ENCODE measurements at regions not wholly inside any gene's neighbourhood (a gene's known extent, or its start where the extent isn't known, plus 50 kb on each side); places are given as distances from the start of the nearest gene placed in this dataset.

DNA sequence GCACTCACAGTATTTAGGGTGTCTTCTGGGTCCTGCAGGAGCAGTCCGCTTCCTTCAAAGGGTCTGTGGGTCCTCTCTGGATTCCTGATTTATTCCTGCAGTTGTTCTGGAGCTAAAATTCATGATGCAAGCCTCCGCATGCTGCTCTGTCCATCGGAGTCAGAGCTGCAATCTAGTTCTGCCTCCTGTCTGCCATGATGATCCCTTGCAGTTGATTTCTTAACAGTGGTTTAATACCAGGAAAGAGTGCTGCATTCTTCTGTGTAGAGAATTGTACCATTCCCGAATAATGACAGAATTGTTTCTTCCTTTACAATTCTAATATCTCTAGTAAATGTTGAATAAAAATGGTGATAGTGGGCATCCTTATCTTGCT lies 72.0 kb upstream of the B3GAT2 start:
- H3K27ac ChIP-seq = no peak overlapping the region
- intact Hi-C loops (cut with DNase I) = no loop called here
- no peaks in the 10 kb centered on the region for H3K27me3 ChIP-seq
- WGBS, 2 donors = 79 to 84% methylated on average over 3 of the region's 4 CpGs
- H3K4me3 ChIP-seq = no peak overlapping the region
- ATAC-seq = no peak
- no peaks in the 10 kb centered on the region for H3K36me3 ChIP-seq (replicated peaks in 1 of 2; ENCODE audit: insufficient read depth in 1 of 2, low read depth in 2 of 2)
- H3K4me1 ChIP-seq = no peaks in the 10 kb centered on the region
- no peaks in the 10 kb centered on the region for H3K9me3 ChIP-seq
- DNase-seq = no peak
- TF ChIP-seq POLR2A (IDR thresholded peaks at IDR 0.05) (no peak), CTCF (IDR thresholded peaks at IDR 0.05) (no peak)

GRCh38 chr6:71029555-71029954 lies 72.7 kb upstream of the B3GAT2 start:
- ATAC-seq (no peak), DNase-seq (no peak)
- H3K27ac ChIP-seq = no peak overlapping the region
- H3K4me3 ChIP-seq = no peak overlapping the region
- H3K36me3 ChIP-seq (replicated peaks in 1 of 2; ENCODE audit: insufficient read depth in 1 of 2, low read depth in 2 of 2) = no peaks in the 10 kb centered on the region
- TF ChIP-seq POLR2A (IDR thresholded peaks at IDR 0.05) = no peak
- TF ChIP-seq CTCF (IDR thresholded peaks at IDR 0.05) = no peak
- intact Hi-C loops (cut with DNase I) = no loop called here
- no peaks in the 10 kb centered on the region for H3K4me1 ChIP-seq
- H3K27me3 ChIP-seq = no peaks in the 10 kb centered on the region
- H3K9me3 ChIP-seq = no peaks in the 10 kb centered on the region

- 6 to 13% methylated on average over 4 of the region's 4 CpGs for WGBS, 2 donors
- Histone ChIP-seq H3K4me3 (no peak overlapping the region), H3K27me3 (no peaks in the 10 kb centered on the region), H3K9me3 (no peaks in the 10 kb centered on the region), H3K27ac (no peak overlapping the region), H3K36me3 (replicated peaks in 1 of 2; ENCODE audit: insufficient read depth in 1 of 2, low read depth in 2 of 2) (no peaks in the 10 kb centered on the region), H3K4me1 (no peaks in the 10 kb centered on the region)
- TF ChIP-seq POLR2A (IDR thresholded peaks at IDR 0.05) = no peak
- no peak for TF ChIP-seq CTCF (IDR thresholded peaks at IDR 0.05)
- ATAC-seq (peak; percentile 38), DNase-seq (peak in 2 of 4 donors; percentile 16 to 39)
- intact Hi-C loops (cut with DNase I) = no loop called here
These were observed 75.1 kb upstream of the B3GAT2 start for GRCh38 chr6:71031912-71032311.

DNA sequence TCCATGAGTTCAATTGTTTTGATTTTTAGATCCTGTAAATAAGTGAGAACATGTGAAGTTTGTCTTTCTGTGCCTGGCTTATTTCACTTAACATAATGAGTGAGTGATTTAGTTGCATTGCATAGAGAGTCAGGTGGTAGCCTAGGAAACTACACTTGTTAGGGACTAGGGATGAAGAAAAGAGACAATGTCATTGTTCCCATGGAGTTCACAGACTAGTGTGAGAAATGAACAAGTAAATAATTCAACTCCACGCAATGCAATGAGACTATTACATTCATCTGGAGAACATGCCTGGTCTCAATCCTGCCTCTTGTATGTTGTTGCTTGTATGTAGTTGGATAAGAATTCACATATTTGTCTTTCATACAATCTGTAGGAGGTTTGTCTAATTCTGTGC lies 76.3 kb upstream of the B3GAT2 start:
- no peaks in the 10 kb centered on the region for H3K4me1 ChIP-seq
- no peak overlapping the region for H3K4me3 ChIP-seq
- intact Hi-C loops (cut with DNase I) = no loop called here
- no peak for DNase-seq
- no peaks in the 10 kb centered on the region for H3K27me3 ChIP-seq
- WGBS, 2 donors = 78 to 93% methylated on average over 1 of the region's 1 CpG
- no peak overlapping the region for H3K27ac ChIP-seq
- H3K36me3 ChIP-seq (replicated peaks in 1 of 2; ENCODE audit: insufficient read depth in 1 of 2, low read depth in 2 of 2) = no peaks in the 10 kb centered on the region
- ATAC-seq = no peak
- H3K9me3 ChIP-seq = no peaks in the 10 kb centered on the region
- TF ChIP-seq CTCF (IDR thresholded peaks at IDR 0.05) = no peak
- TF ChIP-seq POLR2A (IDR thresholded peaks at IDR 0.05) = no peak

GRCh38 chr6:71033890-71034289 lies 77.0 kb upstream of the B3GAT2 start:
- no peak for ATAC-seq
- no peaks in the 10 kb centered on the region for H3K9me3 ChIP-seq
- no peaks in the 10 kb centered on the region for H3K27me3 ChIP-seq
- DNase-seq = no peak
- H3K4me1 ChIP-seq = no peaks in the 10 kb centered on the region
- H3K4me3 ChIP-seq = no peak overlapping the region
- whole genome bisulfite sequencing, 2 donors = 34 to 35% methylated on average over 4 of the region's 4 CpGs
- H3K36me3 ChIP-seq (replicated peaks in 1 of 2; ENCODE audit: insufficient read depth in 1 of 2, low read depth in 2 of 2) = no peaks in the 10 kb centered on the region
- TF ChIP-seq POLR2A (IDR thresholded peaks at IDR 0.05) (no peak), CTCF (IDR thresholded peaks at IDR 0.05) (no peak)
- intact Hi-C loops (cut with DNase I) = no loop called here
- no peak overlapping the region for H3K27ac ChIP-seq

Data from body of pancreas (tissue), 4 donors.